GM18508 (cell line): ENCODE measurements at regions not wholly inside any gene's neighbourhood (a gene's known extent, or its start where the extent isn't known, plus 50 kb on each side); places are given as distances from the start of the nearest gene placed in this dataset.

Experiments
- ATAC-seq: cut with Tn5 transposase; IDR thresholded peaks from one replicate; pipeline ENCODE4 v1.9.1; 2021; ENCODE audit warnings: moderate number of reproducible peaks; ENCODE audit not compliant: insufficient read depth, unreplicated experiment

DNA sequence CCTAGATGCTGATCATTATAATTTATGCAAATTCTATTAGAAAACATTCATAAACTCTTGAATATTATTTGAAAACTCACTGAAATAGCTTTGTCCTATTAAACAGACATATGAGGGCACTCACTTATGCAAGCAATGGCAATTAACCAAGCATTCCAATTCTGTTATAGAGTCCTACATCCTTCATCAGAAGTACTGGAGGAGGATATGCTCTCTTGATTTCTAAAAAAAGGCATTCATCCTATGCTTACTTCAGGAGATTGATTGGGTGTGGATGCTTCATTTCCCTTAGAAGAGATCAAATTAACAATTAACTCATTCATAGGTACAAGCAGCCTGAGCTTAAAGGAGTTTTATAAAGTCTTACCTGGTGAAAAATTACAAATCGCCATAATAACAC is 1317.2 kb downstream of the PCDH7 start:
- no peak for ATAC-seq

DNA sequence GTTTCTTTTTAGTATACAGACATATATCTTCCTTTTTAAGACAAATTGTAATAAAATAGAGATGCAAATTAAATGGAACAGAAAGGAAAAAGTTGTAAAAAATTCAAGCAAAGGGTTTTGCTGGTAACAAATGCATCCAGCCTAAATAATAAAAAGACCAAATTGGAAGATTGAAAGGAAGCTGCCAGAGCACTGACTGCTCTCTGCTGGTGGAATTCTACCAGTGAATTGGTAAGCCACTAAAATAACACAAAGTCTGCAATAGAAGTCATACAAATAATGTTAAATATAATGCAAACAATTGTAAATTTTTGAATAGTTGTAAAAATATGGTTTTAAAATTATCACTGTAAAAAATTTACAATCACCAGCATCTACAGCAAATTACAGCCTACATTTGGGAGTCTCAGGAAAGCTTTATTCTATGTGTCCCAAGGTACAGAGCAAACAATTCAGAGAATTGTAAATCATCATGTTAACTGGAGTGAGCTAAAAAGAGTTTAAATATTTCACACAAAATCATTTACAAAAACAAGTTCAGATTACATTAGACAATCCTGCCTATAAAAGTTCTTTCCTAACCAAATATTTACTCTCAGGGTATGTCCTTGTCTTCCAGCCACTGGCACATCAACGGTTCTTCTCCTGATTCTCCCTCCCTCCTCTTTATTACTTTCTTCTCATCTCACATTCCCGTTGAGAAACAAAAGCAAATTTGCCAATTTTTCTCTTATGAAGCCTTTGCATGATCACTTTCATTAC is 1322.5 kb downstream of the PCDH7 start:
- no peak for ATAC-seq

DNA sequence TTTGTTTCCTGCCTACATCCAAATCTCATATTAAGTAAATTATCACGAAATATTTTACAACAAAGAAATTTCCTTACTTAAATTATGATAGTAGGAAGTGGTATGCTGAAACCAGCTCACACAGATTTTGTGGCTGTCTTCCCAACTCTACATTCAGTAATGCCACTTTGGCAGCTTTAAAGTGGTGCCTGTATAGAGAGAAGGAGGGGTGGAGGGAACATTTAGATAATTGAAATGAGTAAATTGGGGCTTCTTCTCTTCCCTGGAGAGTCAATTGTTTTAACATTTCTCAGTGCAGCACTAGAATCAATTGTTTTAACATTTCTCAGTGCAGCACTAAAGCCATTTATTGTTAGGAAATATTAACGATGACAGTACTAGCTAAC is 1323.1 kb downstream of the PCDH7 start:
- no peak for ATAC-seq

DNA sequence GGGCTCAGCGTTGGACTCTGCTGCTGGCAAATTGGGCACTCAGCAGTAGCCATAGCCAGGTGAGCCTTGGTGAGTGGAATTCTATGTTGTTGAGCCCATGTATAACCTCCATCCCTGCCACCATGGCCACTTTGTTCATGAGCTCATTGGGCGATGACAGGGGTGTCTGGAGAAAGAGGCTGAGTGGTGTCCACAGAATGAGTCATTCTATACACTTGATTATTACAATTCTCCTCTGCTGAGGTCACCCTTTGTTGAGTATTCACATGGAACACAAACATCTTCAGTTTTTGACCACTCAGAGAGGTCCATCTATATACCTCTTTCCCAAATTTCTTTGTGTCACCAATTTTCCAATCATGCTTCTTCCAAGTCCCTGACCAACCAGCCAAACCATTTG is 1341.7 kb downstream of the PCDH7 start:
- no peak for ATAC-seq

DNA sequence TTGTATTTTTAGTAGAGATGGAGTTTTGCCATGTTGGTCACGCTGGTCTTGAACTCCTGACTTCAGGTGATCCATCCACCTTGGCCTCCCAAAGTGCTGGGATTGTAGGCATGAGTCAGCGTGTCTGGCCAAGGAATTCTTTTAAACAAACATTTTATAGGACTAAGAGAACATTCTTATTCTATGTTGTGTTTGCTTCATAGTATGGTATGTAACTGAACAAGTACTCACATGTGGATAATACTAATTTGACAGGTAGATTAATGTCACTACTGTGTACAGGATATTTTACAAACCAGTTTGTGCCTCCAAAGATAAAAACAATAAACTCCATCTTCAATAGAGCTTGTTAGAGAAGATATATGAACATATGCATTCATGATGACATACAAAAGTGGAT is 1353.4 kb downstream of the PCDH7 start:
- ATAC-seq = no peak

DNA sequence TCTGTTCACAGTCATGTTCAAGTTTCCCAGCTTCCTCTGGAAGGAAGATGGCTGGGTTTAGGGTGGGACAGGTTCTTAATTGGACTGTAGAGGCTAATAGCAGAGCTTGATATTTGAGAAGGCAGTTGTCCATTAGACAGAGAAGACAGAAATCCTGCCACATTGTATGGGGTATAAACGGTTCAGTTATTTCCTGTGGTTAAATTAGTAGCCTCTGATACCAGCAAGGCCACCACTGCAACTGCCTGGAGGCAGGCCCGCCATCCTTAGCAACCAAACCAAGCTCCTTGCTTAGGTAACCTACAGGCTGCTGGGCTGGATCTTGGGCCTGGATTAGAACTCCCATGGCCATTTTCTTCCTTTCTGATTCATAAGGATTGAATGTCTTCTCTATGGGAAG is 1367.0 kb downstream of the PCDH7 start:
- no peak for ATAC-seq

DNA sequence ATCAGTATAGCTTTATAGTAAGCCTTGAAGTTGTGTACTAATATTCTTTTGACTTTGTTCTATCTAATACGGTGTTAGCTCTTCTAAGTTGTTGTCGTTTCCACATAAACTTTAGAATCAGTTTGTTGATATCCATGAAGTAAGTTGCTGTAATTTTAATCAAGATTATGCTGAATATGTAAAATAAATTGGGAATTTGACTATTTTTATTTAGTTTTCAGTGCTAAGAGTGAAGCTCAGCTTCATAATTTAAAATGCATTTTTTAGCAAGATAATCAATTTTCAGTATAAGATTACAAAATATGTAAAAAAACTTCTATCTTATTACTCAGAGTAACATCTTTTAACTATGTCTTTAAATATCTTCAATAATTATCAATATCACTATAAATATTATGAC is 1374.8 kb downstream of the PCDH7 start:
- no peak for ATAC-seq

DNA sequence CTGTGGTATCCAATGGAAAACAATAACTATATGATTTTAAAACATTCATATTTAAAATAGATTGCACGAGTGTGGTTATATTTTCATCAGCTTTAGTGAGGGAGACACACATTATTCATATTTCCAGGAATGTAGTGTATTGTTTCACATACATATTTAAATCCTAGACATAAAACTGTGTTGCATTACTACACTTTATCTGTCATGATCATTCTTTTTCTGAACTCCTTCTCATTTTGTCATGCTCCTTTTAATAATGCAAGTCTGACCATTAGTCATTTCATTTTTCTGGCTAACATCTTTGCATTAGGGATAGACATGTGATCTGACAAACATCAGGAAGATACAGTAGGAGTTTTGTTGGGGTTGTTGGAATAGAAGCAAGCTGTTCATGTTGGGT is 1382.7 kb downstream of the PCDH7 start:
- ATAC-seq = no peak

DNA sequence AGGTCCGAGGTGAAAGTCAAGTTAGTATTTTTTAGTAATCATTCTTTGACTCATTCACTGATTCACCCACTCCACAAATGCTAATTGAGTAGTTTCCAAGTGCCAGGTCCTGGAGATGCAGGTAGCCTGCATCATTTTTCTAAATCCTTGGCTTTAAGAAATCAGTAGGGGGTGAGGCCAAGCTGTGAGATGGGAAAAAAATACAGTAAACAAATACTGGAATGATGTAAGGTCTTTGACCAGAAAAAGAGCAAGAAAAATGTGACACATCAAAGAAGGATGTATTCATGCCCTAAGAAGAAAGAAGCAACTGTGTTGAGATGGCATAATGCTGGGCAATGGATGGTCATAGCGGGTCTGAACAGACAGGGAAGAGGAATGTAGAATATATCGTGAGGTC is 1386.6 kb downstream of the PCDH7 start:
- ATAC-seq = no peak

DNA sequence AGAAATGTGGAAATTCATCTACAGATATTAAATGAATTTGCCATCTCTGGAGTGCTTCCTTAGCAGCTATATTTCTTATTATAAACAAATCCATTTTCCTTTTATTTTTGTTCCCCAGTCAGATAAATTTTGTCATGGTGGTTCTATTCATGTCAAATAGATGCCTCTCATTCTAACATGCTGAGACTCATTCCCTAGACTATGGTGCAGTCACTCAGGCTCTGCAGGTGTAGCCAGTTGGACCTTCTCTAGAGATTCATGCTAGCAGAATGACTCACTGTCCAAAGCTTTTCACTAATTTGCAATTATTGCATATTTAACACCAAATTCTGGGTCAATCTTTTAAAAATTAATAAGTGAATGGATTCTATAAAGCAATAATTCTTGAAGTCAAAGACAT is 1392.7 kb downstream of the PCDH7 start:
- no peak for ATAC-seq

DNA sequence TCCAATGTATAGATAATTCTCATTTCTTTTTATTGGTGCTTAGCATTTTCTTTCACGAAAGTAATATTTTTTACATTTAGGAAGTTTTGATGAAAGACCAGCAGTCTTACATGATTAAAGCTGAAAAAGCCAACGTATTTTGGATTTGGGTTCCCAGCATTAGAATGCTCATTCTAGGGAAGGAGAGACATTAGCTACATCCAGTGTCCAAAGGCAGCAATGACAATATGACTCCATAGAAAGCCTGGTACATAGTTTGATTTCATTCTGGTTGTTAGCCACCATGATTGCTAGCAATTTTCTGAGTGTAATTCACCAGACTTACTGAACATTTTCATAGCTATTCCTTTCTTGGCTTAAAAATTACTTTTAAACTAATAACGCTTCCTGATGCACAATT is 1397.5 kb downstream of the PCDH7 start:
- ATAC-seq = no peak

DNA sequence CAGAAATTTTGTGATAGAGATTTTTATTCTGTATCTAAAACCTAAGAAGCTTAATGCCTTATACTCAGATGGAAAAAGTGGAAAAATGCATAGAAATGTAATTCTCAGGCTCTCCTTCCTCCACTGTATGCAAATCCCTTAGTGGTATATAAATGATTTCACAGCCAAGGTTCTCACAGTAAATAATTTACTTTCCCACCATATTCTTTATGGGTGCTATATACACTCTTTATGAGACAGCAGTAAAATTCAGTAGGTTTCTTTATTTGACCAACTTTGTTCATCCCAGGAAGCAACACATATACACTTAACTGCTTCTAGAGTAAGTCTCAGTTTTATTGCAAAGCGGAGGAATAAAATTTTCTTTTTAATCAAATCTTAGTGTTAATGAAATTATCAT is 1399.7 kb downstream of the PCDH7 start:
- no peak for ATAC-seq

DNA sequence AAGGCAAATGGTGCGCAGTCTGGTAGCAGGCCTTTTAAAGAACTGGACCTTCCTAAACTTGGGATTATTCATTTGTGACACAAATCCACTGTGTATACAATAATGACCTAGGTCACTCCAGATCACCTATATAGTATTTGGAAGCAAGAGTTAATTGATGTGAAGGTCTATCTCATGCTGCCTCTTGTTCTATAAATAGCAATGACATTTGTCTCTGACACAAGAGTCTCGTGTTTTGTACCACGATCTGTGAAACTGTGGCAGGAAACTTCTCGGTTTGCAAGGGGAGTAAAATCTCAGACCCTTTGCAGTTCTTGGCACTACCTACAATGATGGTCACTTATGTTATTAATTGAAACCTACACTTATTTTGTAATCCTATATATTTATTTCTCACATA is 1408.4 kb downstream of the PCDH7 start:
- ATAC-seq = no peak

DNA sequence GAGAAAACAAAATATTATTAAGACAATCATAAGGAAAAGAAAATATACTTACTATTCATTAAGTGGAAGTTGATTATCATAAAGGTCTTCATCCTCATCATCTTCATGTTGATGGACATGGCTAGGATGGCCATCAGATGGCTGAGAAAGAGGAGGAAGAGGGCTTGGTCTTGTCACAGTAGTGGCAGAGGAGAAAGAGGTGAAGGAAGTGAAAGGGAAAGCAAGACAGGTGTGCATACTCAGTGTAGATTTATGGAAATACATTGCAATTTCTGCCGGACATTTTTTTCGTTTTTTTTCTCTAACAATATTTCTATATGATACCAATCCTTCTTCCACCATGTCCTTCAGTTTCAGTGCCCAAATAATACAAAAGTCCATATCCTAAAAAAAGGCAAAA is 1409.8 kb downstream of the PCDH7 start:
- ATAC-seq = no peak

DNA sequence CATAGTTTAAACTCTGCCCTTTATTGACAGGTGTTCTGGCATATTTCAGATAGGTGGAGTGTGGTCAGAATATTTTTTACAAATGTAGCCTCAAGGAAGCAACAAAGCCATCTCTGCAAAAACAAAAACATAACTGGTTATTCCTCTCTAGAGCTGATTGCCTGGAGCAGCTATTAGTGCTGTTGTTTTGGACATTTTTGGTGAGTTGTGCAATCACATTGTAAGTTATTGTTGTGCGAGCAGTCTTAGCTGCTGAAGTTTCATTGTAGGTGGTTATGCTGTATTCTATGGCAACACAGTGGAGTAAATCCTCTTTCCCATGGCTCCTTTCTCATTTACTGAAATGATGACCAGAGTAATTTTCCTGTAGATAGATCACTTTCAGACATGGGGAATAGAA is 1413.0 kb downstream of the PCDH7 start:
- ATAC-seq = no peak

DNA sequence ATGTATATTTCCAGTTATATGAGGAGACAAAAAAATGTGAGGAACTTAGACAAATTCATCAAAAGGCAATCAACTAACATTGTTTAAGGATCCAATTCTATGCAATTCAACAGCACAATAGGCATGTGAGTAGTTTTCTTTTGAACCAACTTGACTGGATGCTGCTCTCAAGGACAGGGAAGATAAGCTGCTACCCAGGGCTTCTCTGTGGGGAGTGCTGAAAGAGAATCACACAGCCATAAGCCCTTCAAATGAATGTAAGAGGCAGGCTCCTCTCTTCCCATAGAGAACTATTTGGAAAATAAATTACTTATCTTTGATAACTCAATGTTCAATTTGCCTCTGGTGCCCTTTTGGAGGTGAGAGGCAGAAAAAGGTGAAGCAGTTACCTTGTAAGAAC is 1413.6 kb downstream of the PCDH7 start:
- no peak for ATAC-seq

DNA sequence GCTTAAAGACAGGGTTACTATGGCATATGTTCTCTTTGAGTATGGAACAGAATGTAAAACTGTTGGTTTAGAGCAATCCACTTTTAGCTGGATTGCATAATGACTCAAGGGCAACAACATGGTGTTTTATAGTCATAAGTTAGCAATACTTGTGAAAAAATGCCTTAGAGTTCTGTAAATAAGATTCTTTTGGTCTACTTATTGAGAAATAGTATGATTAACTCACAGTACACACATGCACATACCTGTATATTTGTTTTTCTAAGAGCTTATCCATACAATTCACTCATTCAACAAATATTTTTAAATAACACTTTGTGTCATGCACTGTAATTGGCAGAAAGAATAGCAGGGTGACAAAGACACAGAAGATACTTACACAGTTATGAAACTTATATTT is 1415.5 kb downstream of the PCDH7 start:
- no peak for ATAC-seq

DNA sequence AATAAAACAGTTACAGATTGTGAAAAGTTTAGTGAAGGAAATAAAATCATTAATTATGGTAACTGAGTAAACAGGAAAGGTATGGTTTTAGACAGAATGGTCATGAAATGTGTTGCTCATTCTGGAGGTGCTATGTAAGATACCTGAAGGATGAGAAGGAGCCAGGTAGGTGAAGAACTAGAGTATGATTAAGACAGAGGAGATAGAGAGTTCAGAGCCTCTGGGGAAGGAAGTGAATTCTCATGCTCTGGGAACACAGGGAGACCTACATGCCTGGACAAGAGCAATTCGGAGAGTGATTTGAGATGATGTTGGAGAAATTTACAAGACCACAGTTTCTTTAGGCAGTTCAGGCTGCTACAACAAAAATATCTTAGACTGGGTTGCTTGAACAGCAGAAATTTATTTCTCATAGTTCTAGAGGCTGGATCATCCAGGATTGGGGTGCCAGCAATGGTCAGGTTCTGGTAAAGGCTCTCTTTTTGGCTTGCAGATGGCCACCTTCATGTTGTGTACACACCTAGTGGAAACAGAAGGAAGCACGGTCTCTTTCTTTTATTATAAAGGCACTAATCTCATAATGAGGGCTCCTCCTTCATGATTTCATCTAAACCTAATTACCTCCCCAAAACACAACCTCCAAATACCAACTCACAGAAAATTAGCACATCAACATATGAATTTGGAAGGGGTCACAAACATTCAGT is 1416.1 kb downstream of the PCDH7 start:
- no peak for ATAC-seq

DNA sequence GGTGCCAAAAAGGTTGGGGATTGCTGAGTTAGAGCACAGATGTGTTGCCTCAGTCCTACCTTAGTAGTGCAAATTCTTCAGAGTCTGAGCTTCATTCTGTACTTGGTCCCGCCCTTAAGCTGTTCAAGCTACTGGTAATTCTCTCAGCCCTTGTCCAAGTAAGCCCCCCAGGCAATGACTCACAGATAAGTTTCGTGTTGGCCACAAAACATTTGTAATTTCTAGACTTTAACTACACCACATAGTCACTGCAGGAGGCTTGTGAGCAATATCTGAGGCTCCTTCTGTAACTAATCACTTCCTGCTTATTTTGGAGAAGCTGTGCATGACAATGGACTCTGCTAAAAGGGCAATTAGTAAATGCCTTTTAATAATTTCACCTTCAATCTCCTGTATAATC is 1420.5 kb downstream of the PCDH7 start:
- ATAC-seq = no peak

DNA sequence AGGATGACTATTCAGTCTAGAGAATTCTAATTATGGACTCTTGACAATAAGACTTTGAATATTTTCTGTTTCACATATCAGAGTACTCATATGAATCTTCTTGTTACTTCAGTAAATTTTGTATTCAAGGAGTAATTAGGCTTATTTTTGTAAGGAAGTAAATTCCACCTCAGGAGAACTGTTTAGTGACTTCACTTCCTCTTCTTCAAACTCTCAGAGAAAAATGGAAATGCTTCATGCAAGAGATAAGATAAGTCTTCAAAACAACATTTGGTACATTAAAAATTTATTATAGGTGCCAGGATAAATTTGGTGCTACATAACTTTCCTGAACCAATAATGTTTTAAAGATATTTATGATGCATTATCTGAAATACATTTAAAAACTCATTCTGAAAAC is 1421.9 kb downstream of the PCDH7 start:
- no peak for ATAC-seq

DNA sequence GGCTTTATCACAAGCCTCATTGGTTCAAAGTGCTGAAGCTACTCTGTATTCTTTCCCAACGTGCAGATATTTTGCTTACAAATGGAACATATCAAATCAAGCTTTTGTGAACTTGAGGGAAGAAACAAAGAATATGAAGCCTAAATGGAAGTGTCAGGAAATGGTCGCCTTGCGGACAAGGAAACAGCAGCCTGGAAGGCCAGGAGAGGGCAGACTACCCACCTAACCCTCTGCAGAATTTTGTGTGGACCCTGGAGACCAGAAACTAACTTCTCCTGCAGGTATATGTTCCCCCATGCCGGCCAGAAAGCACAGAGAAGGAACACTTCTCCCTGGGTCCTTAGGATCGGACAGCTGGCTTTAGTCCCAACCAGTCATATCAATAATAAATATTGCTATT is 1425.8 kb downstream of the PCDH7 start:
- ATAC-seq = no peak

DNA sequence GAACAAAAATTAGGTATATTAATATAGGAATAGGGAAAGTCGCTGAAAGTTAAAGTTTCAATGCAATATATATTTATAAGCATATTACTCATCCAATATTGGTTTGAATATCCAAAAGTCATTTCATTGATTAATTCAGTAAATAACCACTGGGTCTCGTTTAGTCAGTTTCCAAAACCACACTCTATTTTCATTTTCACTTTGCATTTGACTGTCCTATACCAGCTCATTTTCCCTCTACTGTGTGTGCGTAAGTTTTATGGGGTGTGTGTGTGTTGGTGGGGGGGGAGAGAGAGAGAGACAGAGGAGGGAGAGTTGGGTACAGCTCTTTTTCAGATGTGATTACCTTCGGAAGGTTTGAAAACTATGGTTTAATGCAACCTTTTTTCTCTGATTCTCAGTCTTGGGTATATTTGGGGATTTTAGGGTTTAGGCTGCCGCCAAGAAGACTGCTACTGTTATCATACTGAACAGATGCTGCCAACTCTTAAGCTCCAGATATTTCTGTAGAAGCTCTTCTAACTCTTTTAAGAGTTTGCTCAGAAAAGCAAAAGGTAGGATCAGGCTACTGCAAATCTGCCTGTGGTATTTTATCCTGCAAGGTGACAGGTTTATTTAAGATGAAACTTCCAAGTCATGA is 1427.4 kb downstream of the PCDH7 start:
- no peak for ATAC-seq
